ENCODE measurements at regions not wholly inside any gene's neighbourhood (a gene's known extent, or its start where the extent isn't known, plus 50 kb on each side); places are given as distances from the start of the nearest gene placed in this dataset.

GRCh38 chr7:85815526-85815925, 628.7 kb upstream of the SEMA3D start:
- TF ChIP-seq POLR2A (IDR thresholded peaks at IDR 0.05): no peak
- TF ChIP-seq CTCF (IDR thresholded peaks at IDR 0.05): no peak
